ENCODE measurements at regions not wholly inside any gene's neighbourhood (a gene's known extent, or its start where the extent isn't known, plus 50 kb on each side); places are given as distances from the start of the nearest gene placed in this dataset.

- no peak for DNase-seq (ENCODE audit: low read depth)
- TF ChIP-seq, protein P1, sequence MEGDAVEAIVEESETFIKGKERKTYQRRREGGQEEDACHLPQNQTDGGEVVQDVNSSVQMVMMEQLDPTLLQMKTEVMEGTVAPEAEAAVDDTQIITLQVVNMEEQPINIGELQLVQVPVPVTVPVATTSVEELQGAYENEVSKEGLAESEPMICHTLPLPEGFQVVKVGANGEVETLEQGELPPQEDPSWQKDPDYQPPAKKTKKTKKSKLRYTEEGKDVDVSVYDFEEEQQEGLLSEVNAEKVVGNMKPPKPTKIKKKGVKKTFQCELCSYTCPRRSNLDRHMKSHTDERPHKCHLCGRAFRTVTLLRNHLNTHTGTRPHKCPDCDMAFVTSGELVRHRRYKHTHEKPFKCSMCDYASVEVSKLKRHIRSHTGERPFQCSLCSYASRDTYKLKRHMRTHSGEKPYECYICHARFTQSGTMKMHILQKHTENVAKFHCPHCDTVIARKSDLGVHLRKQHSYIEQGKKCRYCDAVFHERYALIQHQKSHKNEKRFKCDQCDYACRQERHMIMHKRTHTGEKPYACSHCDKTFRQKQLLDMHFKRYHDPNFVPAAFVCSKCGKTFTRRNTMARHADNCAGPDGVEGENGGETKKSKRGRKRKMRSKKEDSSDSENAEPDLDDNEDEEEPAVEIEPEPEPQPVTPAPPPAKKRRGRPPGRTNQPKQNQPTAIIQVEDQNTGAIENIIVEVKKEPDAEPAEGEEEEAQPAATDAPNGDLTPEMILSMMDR (IDR thresholded peaks at IDR 0.05; ENCODE audit: control insufficient read depth, insufficient read depth, low read depth, low read length, missing control alignments) = no peak
- H3K4me3 ChIP-seq (ENCODE audit: control insufficient read depth, low read depth, low read length) = no peak overlapping the region
Measured at GRCh38 chr3:177425042-177425441, 227.8 kb upstream of the TBL1XR1 start.

GRCh38 chr3:177426106-177426877, 229.0 kb upstream of the TBL1XR1 start:
- TF ChIP-seq, protein P1 (IDR thresholded peaks at IDR 0.05; ENCODE audit: control insufficient read depth, insufficient read depth, low read depth, low read length, missing control alignments) = no peak
- no peak overlapping the region for H3K4me3 ChIP-seq (ENCODE audit: control insufficient read depth, low read depth, low read length)
- peak; percentile 67 for DNase-seq (ENCODE audit: low read depth)

DNA sequence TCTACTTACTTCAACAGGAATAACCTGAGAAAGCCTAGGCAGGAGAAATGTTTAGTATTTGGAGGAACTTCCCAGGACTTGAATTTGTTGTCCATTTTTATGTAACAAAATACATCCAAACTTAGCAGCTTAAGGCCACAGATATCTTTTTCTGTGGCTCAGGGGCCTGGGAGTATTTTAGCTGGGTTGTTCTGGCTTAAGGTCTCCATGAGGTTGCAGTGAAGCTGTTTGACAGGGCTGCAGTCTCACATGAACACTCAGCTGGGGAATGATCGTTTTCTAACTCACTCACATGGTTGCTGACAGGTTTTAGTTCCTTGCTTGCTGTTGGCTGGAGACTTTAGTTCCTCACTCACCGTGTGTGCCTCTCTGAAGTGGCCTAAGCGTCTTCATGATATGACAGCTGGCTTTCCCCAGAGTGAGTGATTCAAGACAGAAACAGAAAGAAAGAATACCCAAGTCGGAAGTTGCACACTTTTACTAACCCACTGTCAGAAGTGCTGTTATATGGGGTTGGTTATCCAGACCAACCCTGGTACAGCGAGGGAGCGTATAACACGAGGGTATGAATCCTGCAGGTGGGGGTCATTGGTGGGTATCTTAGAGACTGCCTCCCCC, 229.7 kb upstream of the TBL1XR1 start:
- TF ChIP-seq, protein P1 (IDR thresholded peaks at IDR 0.05; ENCODE audit: control insufficient read depth, insufficient read depth, low read depth, low read length, missing control alignments) = no peak
- no peak overlapping the region for H3K4me3 ChIP-seq (ENCODE audit: control insufficient read depth, low read depth, low read length)
- DNase-seq (ENCODE audit: low read depth) = no peak

- H3K4me3 ChIP-seq (ENCODE audit: control insufficient read depth, low read depth, low read length) = no peak overlapping the region
- no peak for DNase-seq (ENCODE audit: low read depth)
- TF ChIP-seq, protein P1 (IDR thresholded peaks at IDR 0.05; ENCODE audit: control insufficient read depth, insufficient read depth, low read depth, low read length, missing control alignments) = no peak
Measured at GRCh38 chr3:177427540-177427939, 230.3 kb upstream of the TBL1XR1 start.

DNA sequence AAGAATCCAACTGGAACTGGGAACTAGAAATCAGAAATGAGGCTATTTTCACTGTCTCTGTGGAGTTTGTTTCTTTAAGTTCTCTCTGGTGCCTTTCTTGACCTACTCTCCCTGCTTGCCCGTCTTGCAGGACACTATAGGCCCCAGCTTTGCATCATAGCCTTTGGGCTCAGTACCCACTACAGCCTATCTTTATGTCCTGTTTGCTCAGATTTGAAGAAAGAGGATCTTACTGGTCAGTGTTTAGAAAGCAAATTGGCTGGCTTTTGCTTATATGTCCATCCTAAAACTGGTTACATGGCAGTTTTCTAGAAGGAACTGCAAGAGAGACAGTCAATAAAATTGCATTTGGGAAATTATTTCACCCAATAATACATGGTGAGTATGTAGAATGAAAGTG, 231.8 kb upstream of the TBL1XR1 start:
- no peak overlapping the region for H3K4me3 ChIP-seq (ENCODE audit: control insufficient read depth, low read depth, low read length)
- TF ChIP-seq, protein P1 (IDR thresholded peaks at IDR 0.05; ENCODE audit: control insufficient read depth, insufficient read depth, low read depth, low read length, missing control alignments) = no peak
- DNase-seq (ENCODE audit: low read depth) = no peak

- H3K4me3 ChIP-seq (ENCODE audit: control insufficient read depth, low read depth, low read length) = no peak overlapping the region
- TF ChIP-seq, protein P1 (IDR thresholded peaks at IDR 0.05; ENCODE audit: control insufficient read depth, insufficient read depth, low read depth, low read length, missing control alignments) = no peak
- no peak for DNase-seq (ENCODE audit: low read depth)
Measured at GRCh38 chr3:177429771-177430170, 232.5 kb upstream of the TBL1XR1 start.
